H4 (cell line): ENCODE measurements at regions not wholly inside any gene's neighbourhood (a gene's known extent, or its start where the extent isn't known, plus 50 kb on each side); places are given as distances from the start of the nearest gene placed in this dataset.
A peak's percentile ranks its signal among the peaks of the same experiment; 100 is the strongest.
"Not testable (repeated sequence)": the region's sequence is repeated elsewhere in the genome, so short reads cannot be mapped to it uniquely, and the experiment has no call there.

Source experiments
- DNase-seq: peaks from one replicate; pipeline ENCODE4 v3.0.0-alpha.2; 2015; ENCODE audit warnings: low spot score

GRCh38 chr16:49940464-49941224 lies 84.4 kb upstream of the CNEP1R1 start:
- DNase-seq, result no peak

GRCh38 chr16:49944221-49944620 lies 80.8 kb upstream of the CNEP1R1 start:
- no peak for DNase-seq

- no peak for DNase-seq
Observed at GRCh38 chr16:49947907-49948678, 76.9 kb upstream of the CNEP1R1 start.

GRCh38 chr16:49951574-49952195 lies 73.3 kb upstream of the CNEP1R1 start:
- DNase-seq, result no peak

GRCh38 chr16:49952386-49952785 lies 72.6 kb upstream of the CNEP1R1 start:
- DNase-seq, result peak; percentile 26

GRCh38 chr16:49953090-49953489 lies 71.9 kb upstream of the CNEP1R1 start:
- no peak for DNase-seq

GRCh38 chr16:49955858-49956257 lies 69.2 kb upstream of the CNEP1R1 start:
- DNase-seq, result no peak

- DNase-seq, result no peak
Observed at GRCh38 chr16:49956915-49957314, 68.1 kb upstream of the CNEP1R1 start.

- DNase-seq, result no peak
Observed at GRCh38 chr16:49958448-49958847, 66.6 kb upstream of the CNEP1R1 start.

- no peak for DNase-seq
Observed at GRCh38 chr16:49959552-49960277, 65.3 kb upstream of the CNEP1R1 start.

GRCh38 chr16:49961089-49961488 lies 63.9 kb upstream of the CNEP1R1 start:
- no peak for DNase-seq

- DNase-seq, result not testable (repeated sequence)
Observed at GRCh38 chr16:49962566-49962965, 62.5 kb upstream of the CNEP1R1 start.

GRCh38 chr16:49964316-49964715 lies 60.7 kb upstream of the CNEP1R1 start:
- no peak for DNase-seq

- DNase-seq, result no peak
Observed at GRCh38 chr16:49964973-49965372, 60.1 kb upstream of the CNEP1R1 start.

- no peak for DNase-seq
Observed at GRCh38 chr16:49967012-49967559, 57.9 kb upstream of the CNEP1R1 start.

GRCh38 chr16:49969091-49970030 lies 55.7 kb upstream of the CNEP1R1 start:
- no peak for DNase-seq

- no peak for DNase-seq
Observed at GRCh38 chr16:49970797-49971431, 54.1 kb upstream of the CNEP1R1 start.

- DNase-seq, result no peak
Observed at GRCh38 chr16:49972280-49972679, 52.7 kb upstream of the CNEP1R1 start.

- no peak for DNase-seq
Observed at GRCh38 chr16:49972961-49973360, 52.1 kb upstream of the CNEP1R1 start.
